Liver (tissue), 8 donors: ENCODE measurements at regions not wholly inside any gene's neighbourhood (a gene's known extent, or its start where the extent isn't known, plus 50 kb on each side); places are given as distances from the start of the nearest gene placed in this dataset.
A peak's percentile ranks its signal among the peaks of the same experiment; 100 is the strongest.
"Not testable (repeated sequence)": the region's sequence is repeated elsewhere in the genome, so short reads cannot be mapped to it uniquely, and the experiment has no call there.

ENCODE experiments used
- DNase-seq: peaks from one replicate; pipeline ENCODE4 v3.0.0-alpha.2; 2017; ENCODE audit warnings: low spot score
- H3K27ac ChIP-seq, 2 donors: one replicate each; pipeline ENCODE4 v1.7.0; 2013; ENCODE audit warnings: inconsistent platforms in 2 of 2, low read length in 2 of 2, control low read depth in 1 of 2, low read depth in 1 of 2, mild to moderate bottlenecking in 1 of 2
- H3K27me3 ChIP-seq, 4 donors: one replicate each; pipeline versions ENCODE4 v1.6.1 to v1.7.0; 2013; ENCODE audit warnings: low read length in 3 of 4, inconsistent platforms in 1 of 4, mild to moderate bottlenecking in 1 of 4, moderate library complexity in 1 of 4; ENCODE audit not compliant: control insufficient read depth in 4 of 4, insufficient read depth in 4 of 4
- H3K36me3 ChIP-seq, 4 donors: one replicate each; pipeline versions ENCODE4 v1.6.1 to v1.7.0; 2013; ENCODE audit warnings: low read length in 3 of 4, mild to moderate bottlenecking in 3 of 4, low read depth in 1 of 4, moderate library complexity in 1 of 4; ENCODE audit not compliant: control insufficient read depth in 4 of 4, insufficient read depth in 3 of 4
- H3K4me1 ChIP-seq, 4 donors: one replicate each; pipeline versions ENCODE4 v1.6.1 to v1.7.0; 2013; ENCODE audit warnings: low read length in 3 of 4, mild to moderate bottlenecking in 3 of 4, moderate library complexity in 1 of 4; ENCODE audit not compliant: control insufficient read depth in 4 of 4, insufficient read depth in 4 of 4
- H3K4me3 ChIP-seq, 3 donors: one replicate each; pipeline versions ENCODE4 v1.6.1 to v1.7.0; 2013; ENCODE audit warnings: low read length in 3 of 3, control low read depth in 1 of 3, low read depth in 1 of 3, mild to moderate bottlenecking in 1 of 3
- H3K9ac ChIP-seq, 2 donors: one replicate each; pipeline ENCODE4 v1.7.0; 2013; ENCODE audit warnings: low read length in 2 of 2, mild to moderate bottlenecking in 2 of 2, moderate library complexity in 2 of 2, control low read depth in 1 of 2, low read depth in 1 of 2
- H3K9me3 ChIP-seq, 4 donors: one replicate each; pipeline versions ENCODE4 v1.6.1 to v1.7.0; 2013; ENCODE audit warnings: low read length in 3 of 4; ENCODE audit not compliant: control insufficient read depth in 4 of 4
- CTCF ChIP-seq: fragments of 150-350 bp; IDR thresholded peaks from 2 replicates; pipeline ENCODE4 v1.5.1; 2017; ENCODE audit warnings: improper control_type of control experiment, low read depth, low read length; ENCODE audit not compliant: missing input control
- EGR1 ChIP-seq, 2 donors: IDR thresholded peaks; 2 replicates each; pipeline ENCODE4 v1.6.1; 2016 to 2018; ENCODE audit warnings: antibody characterized with exemption in 2 of 2, low read depth in 2 of 2
- FOXA1 ChIP-seq: IDR thresholded peaks from 2 replicates; pipeline ENCODE4 v1.6.1; 2016; ENCODE audit warnings: antibody characterized with exemption
- FOXA2 ChIP-seq: IDR thresholded peaks from 2 replicates; pipeline ENCODE4 v1.6.1; 2016; ENCODE audit warnings: antibody characterized with exemption
- GABPA ChIP-seq, 2 donors: IDR thresholded peaks in 1 of 2; conservative IDR thresholded peaks in 1 of 2; 2 replicates each; pipeline ENCODE4 v1.6.1; 2016; ENCODE audit warnings: antibody characterized with exemption in 2 of 2, mild to moderate bottlenecking in 1 of 2, moderate library complexity in 1 of 2
- HNF4A ChIP-seq, 2 donors: conservative IDR thresholded peaks; 2 replicates each; pipeline ENCODE4 v1.6.1; 2016; ENCODE audit warnings: antibody characterized with exemption in 2 of 2, mild to moderate bottlenecking in 2 of 2
- HNF4G ChIP-seq: IDR thresholded peaks from 2 replicates; pipeline ENCODE4 v1.6.1; 2016; ENCODE audit warnings: antibody characterized with exemption
- JUND ChIP-seq, 2 donors: IDR thresholded peaks; 2 replicates each; pipeline ENCODE4 v1.6.1; 2016; ENCODE audit warnings: antibody characterized with exemption in 2 of 2
- NR2F2 ChIP-seq: IDR thresholded peaks from 2 replicates; pipeline ENCODE4 v1.6.1; 2016; ENCODE audit warnings: antibody characterized with exemption
- RAD21 ChIP-seq, 2 donors: IDR thresholded peaks; 2 replicates each; pipeline ENCODE4 v1.6.1; 2016; ENCODE audit warnings: antibody characterized with exemption in 2 of 2, mild to moderate bottlenecking in 2 of 2
- REST ChIP-seq: IDR thresholded peaks from 2 replicates; pipeline ENCODE4 v1.6.1; 2016; ENCODE audit warnings: antibody characterized with exemption, mild to moderate bottlenecking
- RXRA ChIP-seq, 2 donors: IDR thresholded peaks; 2 replicates each; pipeline ENCODE4 v1.6.1; 2017 to 2018; ENCODE audit warnings: antibody characterized with exemption in 2 of 2, mild to moderate bottlenecking in 1 of 2
- SP1 ChIP-seq: IDR thresholded peaks from 2 replicates; pipeline ENCODE4 v1.6.1; 2018; ENCODE audit warnings: antibody characterized with exemption, mild to moderate bottlenecking
- TAF1 ChIP-seq: conservative IDR thresholded peaks from 2 replicates; pipeline ENCODE4 v1.6.1; 2016; ENCODE audit warnings: antibody characterized with exemption, mild to moderate bottlenecking
- YY1 ChIP-seq: IDR thresholded peaks from 2 replicates; pipeline ENCODE4 v1.6.1; 2016; ENCODE audit warnings: antibody characterized with exemption, mild to moderate bottlenecking
- WGBS: extraction: QIAGEN DNeasy Blood & Tissue Kit; methylation state at CpG from one replicate; pipeline ENCODE4 v1.1.7; 2013; 5-methylcytosine and 5-hydroxymethylcytosine counted together
- TF ChIP-seq, protein P1 (sequence below): IDR thresholded peaks from 2 replicates; pipeline ENCODE4 v1.6.1; 2016; ENCODE audit warnings: antibody characterized with exemption
- TF ChIP-seq, protein P2 (sequence below): IDR thresholded peaks from 2 replicates; pipeline ENCODE4 v1.6.1; 2016; ENCODE audit warnings: antibody characterized with exemption
- TF ChIP-seq, protein P3 (sequence below): IDR thresholded peaks from 2 replicates; pipeline ENCODE4 v1.6.1; 2016; ENCODE audit warnings: antibody characterized with exemption
- donor health status: healthy.
- donor health status: healthy.
- donor health status: healthy.
- donor health status: healthy.
- donor health status: healthy.

DNA sequence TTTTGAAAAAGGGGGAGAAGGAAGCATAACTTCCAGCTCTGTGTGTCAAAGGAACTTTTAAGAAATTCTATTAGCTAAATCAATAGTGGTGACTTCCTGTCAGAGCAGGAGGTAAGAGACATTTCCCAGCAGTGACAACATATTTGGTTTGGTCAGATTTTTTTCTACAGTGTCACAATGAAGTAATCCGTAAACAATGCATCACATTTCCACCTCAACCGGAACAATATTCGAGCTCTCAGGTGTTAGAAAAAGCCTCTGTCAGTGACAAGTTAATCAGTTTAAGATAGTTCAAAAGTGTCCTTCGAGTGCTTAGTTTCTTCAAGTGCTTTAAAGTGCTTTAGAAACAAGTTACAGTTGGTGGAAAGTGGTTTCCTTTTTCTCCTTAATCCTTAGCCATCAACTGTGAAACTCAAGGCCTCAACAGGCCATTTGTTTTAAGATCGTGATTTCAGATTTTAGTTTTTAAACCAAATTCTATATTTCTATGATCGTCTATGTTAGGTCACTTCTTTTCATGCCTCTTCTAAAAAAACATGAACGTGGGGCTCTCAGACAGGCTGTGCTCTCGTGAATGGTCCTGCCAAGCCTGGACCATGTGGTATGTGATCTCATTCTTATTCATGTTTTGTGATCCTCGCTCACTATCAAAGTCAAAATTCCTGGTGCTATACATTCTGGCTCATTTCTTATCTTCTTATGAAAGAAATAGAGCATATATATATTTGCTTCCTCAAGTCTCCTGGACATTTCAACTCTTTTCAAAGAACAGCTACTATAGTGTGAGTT lies 181.9 kb upstream of the HMHB1 start:
- Histone ChIP-seq H3K36me3 (no peaks in the 10 kb centered on the region), H3K27me3 (no peaks in the 10 kb centered on the region), H3K4me3 (no peak overlapping the region), H3K9me3 (no peaks in the 10 kb centered on the region), H3K9ac (no peak overlapping the region), H3K4me1 (no peaks in the 10 kb centered on the region), H3K27ac (no peak overlapping the region)
- WGBS, result 76% methylated on average over 9 of the region's 9 CpGs
- no peak for DNase-seq
- TF ChIP-seq JUND (IDR thresholded peaks at IDR 0.05) (peak in 1 of 2 donors; percentile 57), GABPA (IDR thresholded peaks at IDR 0.05 in 1 of 2, conservative IDR thresholded peaks at IDR 0.05 in 1 of 2) (peak; percentile 77 to 79), FOXA2 (peak; percentile 28), SP1 (peak; percentile 43), RXRA (IDR thresholded peaks at IDR 0.05) (peak in 1 of 2 donors; percentile 20), HNF4G (no peak), RAD21 (IDR thresholded peaks at IDR 0.05) (peak; percentile 5 to 30), NR2F2 (no peak), TAF1 (no peak), CTCF (no peak), REST (no peak), YY1 (no peak), HNF4A (conservative IDR thresholded peaks at IDR 0.05) (peak in 1 of 2 donors; percentile 10), EGR1 (IDR thresholded peaks at IDR 0.05; ENCODE audit: low read depth in 2 of 2) (no peak), FOXA1 (no peak)
- TF ChIP-seq, protein P1, sequence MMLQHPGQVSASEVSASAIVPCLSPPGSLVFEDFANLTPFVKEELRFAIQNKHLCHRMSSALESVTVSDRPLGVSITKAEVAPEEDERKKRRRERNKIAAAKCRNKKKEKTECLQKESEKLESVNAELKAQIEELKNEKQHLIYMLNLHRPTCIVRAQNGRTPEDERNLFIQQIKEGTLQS, result no peak
- TF ChIP-seq, protein P2, sequence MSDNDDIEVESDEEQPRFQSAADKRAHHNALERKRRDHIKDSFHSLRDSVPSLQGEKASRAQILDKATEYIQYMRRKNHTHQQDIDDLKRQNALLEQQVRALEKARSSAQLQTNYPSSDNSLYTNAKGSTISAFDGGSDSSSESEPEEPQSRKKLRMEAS, result peak; percentile 34
- TF ChIP-seq, protein P3, sequence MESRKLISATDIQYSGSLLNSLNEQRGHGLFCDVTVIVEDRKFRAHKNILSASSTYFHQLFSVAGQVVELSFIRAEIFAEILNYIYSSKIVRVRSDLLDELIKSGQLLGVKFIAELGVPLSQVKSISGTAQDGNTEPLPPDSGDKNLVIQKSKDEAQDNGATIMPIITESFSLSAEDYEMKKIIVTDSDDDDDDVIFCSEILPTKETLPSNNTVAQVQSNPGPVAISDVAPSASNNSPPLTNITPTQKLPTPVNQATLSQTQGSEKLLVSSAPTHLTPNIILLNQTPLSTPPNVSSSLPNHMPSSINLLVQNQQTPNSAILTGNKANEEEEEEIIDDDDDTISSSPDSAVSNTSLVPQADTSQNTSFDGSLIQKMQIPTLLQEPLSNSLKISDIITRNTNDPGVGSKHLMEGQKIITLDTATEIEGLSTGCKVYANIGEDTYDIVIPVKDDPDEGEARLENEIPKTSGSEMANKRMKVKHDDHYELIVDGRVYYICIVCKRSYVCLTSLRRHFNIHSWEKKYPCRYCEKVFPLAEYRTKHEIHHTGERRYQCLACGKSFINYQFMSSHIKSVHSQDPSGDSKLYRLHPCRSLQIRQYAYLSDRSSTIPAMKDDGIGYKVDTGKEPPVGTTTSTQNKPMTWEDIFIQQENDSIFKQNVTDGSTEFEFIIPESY, result no peak

- H3K9me3 ChIP-seq, H3K4me3 ChIP-seq, H3K9ac ChIP-seq, H3K27ac ChIP-seq, DNase-seq, H3K4me1 ChIP-seq, H3K36me3 ChIP-seq, H3K27me3 ChIP-seq: not testable (repeated sequence)
- WGBS, result 85% methylated on average over 7 of the region's 7 CpGs
Observed at GRCh38 chr5:143625048-143625447, 186.9 kb upstream of the HMHB1 start.
